ENCODE measurements at regions not wholly inside any gene's neighbourhood (a gene's known extent, or its start where the extent isn't known, plus 50 kb on each side); places are given as distances from the start of the nearest gene placed in this dataset.

DNA sequence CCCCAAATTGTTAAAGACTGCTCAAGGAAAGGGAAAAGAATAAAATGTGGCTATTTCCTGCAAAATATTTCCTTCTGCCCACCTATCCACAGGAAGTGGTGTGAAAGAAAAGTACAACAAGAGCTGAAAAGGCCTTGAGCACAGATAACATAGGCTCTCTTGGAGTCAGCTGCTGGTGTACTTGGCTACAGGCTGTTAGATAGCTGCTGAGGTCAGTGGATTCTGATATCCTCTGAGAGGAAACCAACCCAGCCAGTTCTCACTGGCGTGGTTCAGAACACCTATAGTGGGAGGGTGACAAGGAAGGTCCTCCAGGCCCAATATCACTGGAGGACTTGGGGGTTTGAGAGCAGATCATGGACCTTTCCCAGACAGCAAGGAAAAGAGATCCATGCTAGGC is 124.4 kb upstream of the GAP43 start:
- DNase-seq (ENCODE audit: low spot score), result no peak
- Histone ChIP-seq H3K27me3 (replicated peaks; ENCODE audit: insufficient read depth, low read depth, low read length, poor library complexity) (no peaks in the 10 kb centered on the region), H3K27ac (ENCODE audit: low read depth, low read length, poor library complexity, severe bottlenecking) (no peak overlapping the region), H3K4me3 (ENCODE audit: low read depth, low read length, poor library complexity, severe bottlenecking) (no peak overlapping the region), H3K36me3 (ENCODE audit: insufficient read depth, low read length, poor library complexity, severe bottlenecking) (no peaks in the 10 kb centered on the region), H3K9me3 (ENCODE audit: low read depth, low read length, poor library complexity, severe bottlenecking) (no peaks in the 10 kb centered on the region), H3K4me1 (ENCODE audit: insufficient read depth, low read length, poor library complexity, severe bottlenecking) (peaks cover 53% of the 10 kb centered on the region)
- ChIA-PET CTCF (no interaction called here), POLR2A (ENCODE audit: low non-redundant PET) (no interaction called here)
- intact Hi-C loops (cut with micrococcal nuclease; ENCODE audit: unreplicated experiment), result no loop called here
- no TSS peak for BruUV-seq (replicated peaks)
- TF ChIP-seq EZH2 (IDR thresholded peaks at IDR 0.05; ENCODE audit: borderline replicate concordance, low read depth, low read length, poor library complexity, severe bottlenecking), result no peak
- TF ChIP-seq, protein P1, sequence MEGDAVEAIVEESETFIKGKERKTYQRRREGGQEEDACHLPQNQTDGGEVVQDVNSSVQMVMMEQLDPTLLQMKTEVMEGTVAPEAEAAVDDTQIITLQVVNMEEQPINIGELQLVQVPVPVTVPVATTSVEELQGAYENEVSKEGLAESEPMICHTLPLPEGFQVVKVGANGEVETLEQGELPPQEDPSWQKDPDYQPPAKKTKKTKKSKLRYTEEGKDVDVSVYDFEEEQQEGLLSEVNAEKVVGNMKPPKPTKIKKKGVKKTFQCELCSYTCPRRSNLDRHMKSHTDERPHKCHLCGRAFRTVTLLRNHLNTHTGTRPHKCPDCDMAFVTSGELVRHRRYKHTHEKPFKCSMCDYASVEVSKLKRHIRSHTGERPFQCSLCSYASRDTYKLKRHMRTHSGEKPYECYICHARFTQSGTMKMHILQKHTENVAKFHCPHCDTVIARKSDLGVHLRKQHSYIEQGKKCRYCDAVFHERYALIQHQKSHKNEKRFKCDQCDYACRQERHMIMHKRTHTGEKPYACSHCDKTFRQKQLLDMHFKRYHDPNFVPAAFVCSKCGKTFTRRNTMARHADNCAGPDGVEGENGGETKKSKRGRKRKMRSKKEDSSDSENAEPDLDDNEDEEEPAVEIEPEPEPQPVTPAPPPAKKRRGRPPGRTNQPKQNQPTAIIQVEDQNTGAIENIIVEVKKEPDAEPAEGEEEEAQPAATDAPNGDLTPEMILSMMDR (conservative IDR thresholded peaks at IDR 0.05; ENCODE audit: low read depth, low read length), result no peak

DNA sequence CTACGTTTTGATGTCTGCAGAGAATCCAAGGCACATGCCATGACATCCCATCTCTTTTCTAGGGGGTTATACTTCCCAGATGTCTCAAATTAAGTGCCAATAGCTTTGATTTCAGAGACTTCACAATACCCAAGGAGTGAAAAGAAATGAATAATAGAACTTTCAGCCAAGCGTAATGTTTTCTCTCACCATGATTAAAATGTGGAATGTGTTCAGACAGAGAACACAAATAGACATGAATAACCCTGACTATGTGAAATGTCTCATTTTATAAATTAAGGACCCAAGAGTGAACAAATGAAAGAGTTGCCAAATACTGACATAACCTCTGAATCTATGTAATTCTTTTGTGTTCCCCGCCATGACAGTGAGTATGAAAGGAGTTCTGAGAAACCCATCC is 123.6 kb upstream of the GAP43 start:
- BruUV-seq (replicated peaks), result no TSS peak
- CTCF ChIA-PET, result no interaction called here
- POLR2A ChIA-PET (ENCODE audit: low non-redundant PET), result no interaction called here
- no peaks in the 10 kb centered on the region for H3K36me3 ChIP-seq (ENCODE audit: insufficient read depth, low read length, poor library complexity, severe bottlenecking)
- intact Hi-C loops (cut with micrococcal nuclease; ENCODE audit: unreplicated experiment), result loop anchor here (5.0 kb wide), 1 partner anchor 283 kb away; no protein-coding TSS in a partner anchor
- DNase-seq (ENCODE audit: low spot score), result no peak
- no peaks in the 10 kb centered on the region for H3K9me3 ChIP-seq (ENCODE audit: low read depth, low read length, poor library complexity, severe bottlenecking)
- no peak overlapping the region for H3K27ac ChIP-seq (ENCODE audit: low read depth, low read length, poor library complexity, severe bottlenecking)
- no peak for TF ChIP-seq EZH2 (IDR thresholded peaks at IDR 0.05; ENCODE audit: borderline replicate concordance, low read depth, low read length, poor library complexity, severe bottlenecking)
- TF ChIP-seq, protein P1 (conservative IDR thresholded peaks at IDR 0.05; ENCODE audit: low read depth, low read length), result no peak
- H3K27me3 ChIP-seq (replicated peaks; ENCODE audit: insufficient read depth, low read depth, low read length, poor library complexity), result no peaks in the 10 kb centered on the region
- H3K4me3 ChIP-seq (ENCODE audit: low read depth, low read length, poor library complexity, severe bottlenecking), result no peak overlapping the region
- H3K4me1 ChIP-seq (ENCODE audit: insufficient read depth, low read length, poor library complexity, severe bottlenecking), result peaks cover 52% of the 10 kb centered on the region

DNA sequence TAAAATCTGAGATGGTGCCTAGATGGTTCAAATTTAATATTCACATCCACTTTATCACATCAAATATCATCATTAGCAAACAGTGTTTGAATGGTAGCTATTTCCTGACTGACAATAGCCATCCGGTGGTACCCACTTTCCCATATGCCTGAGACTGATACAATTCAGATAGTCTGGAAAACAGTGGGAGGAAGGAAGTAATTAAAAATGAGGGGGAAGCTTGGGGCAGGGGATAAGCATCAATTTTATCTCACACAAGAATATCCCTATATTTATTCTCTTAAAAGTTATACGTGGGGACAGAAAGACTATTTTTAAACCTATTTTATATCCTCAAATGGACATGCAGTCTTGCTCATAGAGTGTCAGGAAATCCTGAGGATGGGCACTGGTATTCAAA is 122.5 kb upstream of the GAP43 start:
- intact Hi-C loops (cut with micrococcal nuclease; ENCODE audit: unreplicated experiment), result loop anchor here (5.0 kb wide), 1 partner anchor 282 kb away; no protein-coding TSS in a partner anchor
- POLR2A ChIA-PET (ENCODE audit: low non-redundant PET), result interaction anchor here (0.6 kb wide), 2 partner anchors 13 to 283 kb away, joined by 3 read pairs; no protein-coding TSS in a partner anchor

More for the DNA sequence above, 122.5 kb upstream of the GAP43 start:
- Histone ChIP-seq H3K9me3 (ENCODE audit: low read depth, low read length, poor library complexity, severe bottlenecking) (no peaks in the 10 kb centered on the region), H3K4me3 (ENCODE audit: low read depth, low read length, poor library complexity, severe bottlenecking) (no peak overlapping the region), H3K36me3 (ENCODE audit: insufficient read depth, low read length, poor library complexity, severe bottlenecking) (no peaks in the 10 kb centered on the region), H3K27me3 (replicated peaks; ENCODE audit: insufficient read depth, low read depth, low read length, poor library complexity) (no peaks in the 10 kb centered on the region), H3K27ac (ENCODE audit: low read depth, low read length, poor library complexity, severe bottlenecking) (peak overlapping the region; percentile 57), H3K4me1 (ENCODE audit: insufficient read depth, low read length, poor library complexity, severe bottlenecking) (peaks cover 51% of the 10 kb centered on the region)
- CTCF ChIA-PET, result interaction anchor here (0.6 to 1.0 kb wide), 2 partner anchors 18 to 79 kb away, joined by 3 to 4 read pairs; no protein-coding TSS in a partner anchor
- no TSS peak for BruUV-seq (replicated peaks)
- peak; percentile 96 for DNase-seq (ENCODE audit: low spot score)
- TF ChIP-seq, protein P1 (conservative IDR thresholded peaks at IDR 0.05; ENCODE audit: low read depth, low read length), result no peak
- TF ChIP-seq EZH2 (IDR thresholded peaks at IDR 0.05; ENCODE audit: borderline replicate concordance, low read depth, low read length, poor library complexity, severe bottlenecking), result no peak

All from A673 (cell line).